HepG2 (cell line): ENCODE measurements at regions not wholly inside any gene's neighbourhood (a gene's known extent, or its start where the extent isn't known, plus 50 kb on each side); places are given as distances from the start of the nearest gene placed in this dataset.

Source experiments
- ATAC-seq: fragments of 200-7000 bp; cut with Tn5 transposase; 3 replicates; pipeline ENCODE4 v1.9.1; 2020; ENCODE audit warnings: mild to moderate bottlenecking, moderate library complexity
- BruUV-seq: library from RNA; stranded (reverse); fragments of 400-500 nt; replicated peaks from 2 replicates; lab custom pipeline; 2021; lab: Mats Ljungman, UMichigan
- CTCF ChIA-PET: fragments of 300-600 bp; formaldehyde crosslinking; extraction: SDS; loops from one replicate; lab custom pipeline; 2021; ENCODE audit warnings: low total read pairs, inconsistent platforms, low intra/inter-chr PET ratio; lab: Yijun Ruan, JAX
- POLR2A ChIA-PET: fragments of 350-600 bp; sonication (Branson Sonifier 250); formaldehyde crosslinking; loops from one replicate; lab custom pipeline; 2020; ENCODE audit warnings: antibody characterized with exemption, inconsistent platforms; lab: Yijun Ruan, JAX
- DNase-seq: peaks from one replicate; pipeline ENCODE4 v3.0.0-alpha.2; 2015; ENCODE audit warnings: low spot score
- FAIRE-seq: peaks from 3 replicates; lab custom pipeline; 2011; peaks lifted over from hg19 to GRCh38; lab: Jason Lieb, UNC
- H2AFZ ChIP-seq: one replicate; pipeline ENCODE4 v1.6.1; 2011; ENCODE audit warnings: low read length, inconsistent platforms
- H3K27ac ChIP-seq: fragments of 300-600 bp; 3 replicates; pipeline ENCODE4 v1.8.0; 2011; ENCODE audit warnings: mixed run types, mild to moderate bottlenecking, mixed read lengths, low read length, inconsistent platforms; ENCODE audit not compliant: insufficient read depth; ENCODE audit errors: extremely low read length
- H3K27me3 ChIP-seq, 2 experiments: fragments of 200-600 bp in 1 of 2; 2 replicates in 1 of 2; 3 replicates in 1 of 2; pipeline versions ENCODE4 v1.6.0 to v1.8.0; 2011; ENCODE audit warnings: low read length in 2 of 2, mild to moderate bottlenecking in 2 of 2, moderate library complexity in 2 of 2, inconsistent platforms in 1 of 2; ENCODE audit not compliant: insufficient read depth in 2 of 2, control insufficient read depth in 1 of 2
- H3K36me3 ChIP-seq, 2 experiments: fragments of 200-600 bp in 1 of 2; replicated peaks in 1 of 2; 2 replicates in 1 of 2; 3 replicates in 1 of 2; pipeline versions ENCODE4 v1.5.1 to v1.8.0; 2011; ENCODE audit warnings: low read length in 2 of 2, inconsistent platforms in 1 of 2; ENCODE audit not compliant: insufficient read depth in 2 of 2, control insufficient read depth in 1 of 2
- H3K4me1 ChIP-seq: 2 replicates; pipeline ENCODE4 v1.5.1; 2012; ENCODE audit warnings: low read length, inconsistent platforms; ENCODE audit not compliant: insufficient read depth
- H3K4me2 ChIP-seq: 2 replicates; pipeline ENCODE4 v1.6.0; 2011; ENCODE audit warnings: low read depth, low read length, inconsistent platforms
- H3K4me3 ChIP-seq, 3 experiments: fragments of 200-600 bp in 1 of 3; sonication (generic), shearing (Covaris generic) in 1 of 3; replicated peaks in 1 of 3; 2 replicates each; pipeline ENCODE4 v1.5.1; 2011 to 2016; ENCODE audit warnings: low read length in 3 of 3, inconsistent platforms in 2 of 3, low read depth in 2 of 3, mild to moderate bottlenecking in 2 of 3, control low read depth in 1 of 3, mixed read lengths in 1 of 3; ENCODE audit not compliant: insufficient read depth in 1 of 3
- H3K79me2 ChIP-seq: one replicate; pipeline ENCODE4 v1.6.1; 2011; ENCODE audit warnings: low read length, inconsistent platforms; ENCODE audit not compliant: insufficient read depth
- H3K9ac ChIP-seq: 2 replicates; pipeline ENCODE4 v1.6.0; 2011; ENCODE audit warnings: mild to moderate bottlenecking, low read depth, low read length, inconsistent platforms; ENCODE audit not compliant: insufficient read depth
- H3K9me3 ChIP-seq: 2 replicates; pipeline ENCODE4 v1.5.1; 2012; ENCODE audit warnings: mild to moderate bottlenecking, low read length
- H4K20me1 ChIP-seq: 2 replicates; pipeline ENCODE4 v1.6.0; 2011; ENCODE audit warnings: inconsistent platforms, mild to moderate bottlenecking, low read length, moderate library complexity; ENCODE audit not compliant: insufficient read depth
- CBX5 ChIP-seq: sonication (generic); formaldehyde crosslinking; IDR thresholded peaks from 2 replicates; pipeline ENCODE4 v1.4.0; 2020; ENCODE audit warnings: missing genetic modification reagents, borderline replicate concordance
- FOXK1 ChIP-seq: sonication (generic); formaldehyde crosslinking; IDR thresholded peaks from 2 replicates; pipeline ENCODE4 v1.4.0; 2020; ENCODE audit warnings: low read depth, missing genetic modification reagents, borderline replicate concordance
- U2AF1 ChIP-seq: fragments of 200-400 bp; formaldehyde crosslinking; optimal IDR thresholded peaks from 2 replicates; pipeline ENCODE3; 2017; ENCODE audit warnings: mild to moderate bottlenecking, low read depth, low read length
- ZFP1 ChIP-seq: IDR thresholded peaks from 2 replicates; pipeline ENCODE4 v1.6.1; 2016
- ZFX ChIP-seq: sonication (generic); formaldehyde crosslinking; IDR thresholded peaks from 2 replicates; pipeline ENCODE4 v1.4.0; 2020; ENCODE audit warnings: mild to moderate bottlenecking, low read depth, missing genetic modification reagents, moderate library complexity
- ZNF136 ChIP-seq: sonication (generic); formaldehyde crosslinking; IDR thresholded peaks from 2 replicates; pipeline ENCODE4 v1.8.1; 2022; ENCODE audit warnings: low read depth, mild to moderate bottlenecking, moderate library complexity, missing genetic modification reagents
- ZNF207 ChIP-seq: fragments of 450-650 bp; IDR thresholded peaks from 2 replicates; pipeline ENCODE4 v1.6.1; 2016; ENCODE audit warnings: antibody characterized with exemption, borderline replicate concordance
- ZNF382 ChIP-seq: sonication (generic); formaldehyde crosslinking; IDR thresholded peaks from 2 replicates; pipeline ENCODE4 v1.5.0; 2020; ENCODE audit warnings: missing genetic modification reagents, mild to moderate bottlenecking, borderline replicate concordance
- ZNF605 ChIP-seq: sonication (generic); formaldehyde crosslinking; IDR thresholded peaks from 2 replicates; pipeline ENCODE4 v1.8.0; 2022; ENCODE audit warnings: mild to moderate bottlenecking, missing genetic modification reagents
- ZSCAN20 ChIP-seq: sonication (generic); formaldehyde crosslinking; IDR thresholded peaks from 2 replicates; pipeline ENCODE4 v1.4.0; 2020; ENCODE audit warnings: missing genetic modification reagents, mild to moderate bottlenecking, borderline replicate concordance
- ZSCAN30 ChIP-seq: sonication (generic); formaldehyde crosslinking; IDR thresholded peaks from 2 replicates; pipeline ENCODE4 v1.5.0; 2020; ENCODE audit warnings: mild to moderate bottlenecking, missing genetic modification reagents
- WGBS: methylation state at CpG from one replicate; pipeline ENCODE4 v1.1.6; 2017; ENCODE audit warnings: low lambda C conversion rate; 5-methylcytosine and 5-hydroxymethylcytosine counted together
- in situ Hi-C: cut with HindIII; loops from 2 replicates; pipeline ENCODE4 v1.10.0; 2017; ENCODE audit warnings: low pct_unique_long_range_greater_than_20kb; ENCODE audit not compliant: extremely low pct_ligation_motif_present
- intact Hi-C: fragments of 100-400 bp; cut with micrococcal nuclease; formaldehyde crosslinking; loops from one replicate; pipeline ENCODE4 v1.10.0; 2022; ENCODE audit not compliant: unreplicated experiment
- TF ChIP-seq, protein P1 (sequence below): sonication (generic); formaldehyde crosslinking; IDR thresholded peaks from 2 replicates; pipeline ENCODE4 v1.5.0; 2020; ENCODE audit warnings: missing genetic modification reagents, mild to moderate bottlenecking, borderline replicate concordance
- TF ChIP-seq, protein P2 (sequence below): sonication (generic); formaldehyde crosslinking; IDR thresholded peaks from 2 replicates; pipeline ENCODE4 v1.5.1; 2020; ENCODE audit warnings: missing genetic modification reagents, mild to moderate bottlenecking, borderline replicate concordance
- TF ChIP-seq, protein P3 (sequence below): sonication (generic); formaldehyde crosslinking; IDR thresholded peaks from 2 replicates; pipeline ENCODE4 v1.5.1; 2020; ENCODE audit warnings: mild to moderate bottlenecking, missing genetic modification reagents
- TF ChIP-seq, protein P4 (sequence below): sonication (generic); formaldehyde crosslinking; IDR thresholded peaks from 2 replicates; pipeline ENCODE4 v1.9.0; 2021; ENCODE audit warnings: missing genetic modification reagents, borderline replicate concordance

DNA sequence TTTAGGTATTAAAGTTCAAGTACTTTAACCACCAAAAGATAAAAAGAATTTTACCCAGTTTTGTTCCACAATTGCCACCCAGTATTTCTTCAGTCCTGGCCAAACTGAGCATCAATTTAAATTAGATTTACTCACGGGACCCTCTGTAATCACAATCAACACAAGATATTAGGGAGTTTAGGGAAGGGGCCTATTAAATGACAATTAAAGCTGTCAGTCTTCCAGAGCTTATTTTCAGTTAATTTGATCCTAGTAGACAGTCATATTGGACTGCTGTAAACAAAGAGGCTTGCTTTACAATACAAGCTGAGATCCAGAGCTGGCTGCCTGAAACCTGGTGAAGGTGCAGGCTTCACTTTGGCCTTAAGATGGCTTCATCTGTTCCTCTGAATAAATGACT, 321.2 kb upstream of the NBEA start:
- FAIRE-seq (no peak), DNase-seq (no peak), ATAC-seq (no peak)
- in situ Hi-C loops (no loop called here), intact Hi-C loops (no loop called here)
- no peaks in the 10 kb centered on the region for H3K36me3 ChIP-seq
- no peaks in the 10 kb centered on the region for H3K79me2 ChIP-seq
- no peak overlapping the region for H3K4me3 ChIP-seq
- H3K27me3 ChIP-seq: peaks cover 0 to 7% of the 10 kb centered on the region in 2 experiments; a peak in 1 of 5 replicates
- H3K9ac ChIP-seq: no peak overlapping the region
- H3K4me2 ChIP-seq: no peak overlapping the region
- no peak overlapping the region for H3K27ac ChIP-seq
- CTCF ChIA-PET: no interaction called here
- no peaks in the 10 kb centered on the region for H4K20me1 ChIP-seq
- no peak for TF ChIP-seq ZFP1 (CRISPR knock-in tag)
- TF ChIP-seq CBX5: no peak
- TF ChIP-seq, protein P1, sequence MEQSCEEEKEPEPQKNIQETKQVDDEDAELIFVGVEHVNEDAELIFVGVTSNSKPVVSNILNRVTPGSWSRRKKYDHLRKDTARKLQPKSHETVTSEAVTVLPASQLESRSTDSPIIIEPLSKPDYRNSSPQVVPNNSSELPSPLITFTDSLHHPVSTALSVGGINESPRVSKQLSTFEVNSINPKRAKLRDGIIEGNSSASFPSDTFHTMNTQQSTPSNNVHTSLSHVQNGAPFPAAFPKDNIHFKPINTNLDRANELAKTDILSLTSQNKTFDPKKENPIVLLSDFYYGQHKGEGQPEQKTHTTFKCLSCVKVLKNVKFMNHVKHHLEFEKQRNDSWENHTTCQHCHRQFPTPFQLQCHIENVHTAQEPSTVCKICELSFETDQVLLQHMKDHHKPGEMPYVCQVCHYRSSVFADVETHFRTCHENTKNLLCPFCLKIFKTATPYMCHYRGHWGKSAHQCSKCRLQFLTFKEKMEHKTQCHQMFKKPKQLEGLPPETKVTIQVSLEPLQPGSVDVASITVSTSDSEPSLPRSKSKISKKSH (CRISPR knock-in tag): no peak
- TF ChIP-seq ZNF207: no peak
- TF ChIP-seq, protein P2, sequence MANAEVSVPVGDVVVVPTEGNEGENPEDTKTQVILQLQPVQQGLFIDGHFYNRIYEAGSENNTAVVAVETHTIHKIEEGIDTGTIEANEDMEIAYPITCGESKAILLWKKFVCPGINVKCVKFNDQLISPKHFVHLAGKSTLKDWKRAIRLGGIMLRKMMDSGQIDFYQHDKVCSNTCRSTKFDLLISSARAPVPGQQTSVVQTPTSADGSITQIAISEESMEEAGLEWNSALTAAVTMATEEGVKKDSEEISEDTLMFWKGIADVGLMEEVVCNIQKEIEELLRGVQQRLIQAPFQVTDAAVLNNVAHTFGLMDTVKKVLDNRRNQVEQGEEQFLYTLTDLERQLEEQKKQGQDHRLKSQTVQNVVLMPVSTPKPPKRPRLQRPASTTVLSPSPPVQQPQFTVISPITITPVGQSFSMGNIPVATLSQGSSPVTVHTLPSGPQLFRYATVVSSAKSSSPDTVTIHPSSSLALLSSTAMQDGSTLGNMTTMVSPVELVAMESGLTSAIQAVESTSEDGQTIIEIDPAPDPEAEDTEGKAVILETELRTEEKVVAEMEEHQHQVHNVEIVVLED: no peak
- TF ChIP-seq ZNF605 (CRISPR knock-in tag): no peak
- no peak for TF ChIP-seq U2AF1
- TF ChIP-seq, protein P3, sequence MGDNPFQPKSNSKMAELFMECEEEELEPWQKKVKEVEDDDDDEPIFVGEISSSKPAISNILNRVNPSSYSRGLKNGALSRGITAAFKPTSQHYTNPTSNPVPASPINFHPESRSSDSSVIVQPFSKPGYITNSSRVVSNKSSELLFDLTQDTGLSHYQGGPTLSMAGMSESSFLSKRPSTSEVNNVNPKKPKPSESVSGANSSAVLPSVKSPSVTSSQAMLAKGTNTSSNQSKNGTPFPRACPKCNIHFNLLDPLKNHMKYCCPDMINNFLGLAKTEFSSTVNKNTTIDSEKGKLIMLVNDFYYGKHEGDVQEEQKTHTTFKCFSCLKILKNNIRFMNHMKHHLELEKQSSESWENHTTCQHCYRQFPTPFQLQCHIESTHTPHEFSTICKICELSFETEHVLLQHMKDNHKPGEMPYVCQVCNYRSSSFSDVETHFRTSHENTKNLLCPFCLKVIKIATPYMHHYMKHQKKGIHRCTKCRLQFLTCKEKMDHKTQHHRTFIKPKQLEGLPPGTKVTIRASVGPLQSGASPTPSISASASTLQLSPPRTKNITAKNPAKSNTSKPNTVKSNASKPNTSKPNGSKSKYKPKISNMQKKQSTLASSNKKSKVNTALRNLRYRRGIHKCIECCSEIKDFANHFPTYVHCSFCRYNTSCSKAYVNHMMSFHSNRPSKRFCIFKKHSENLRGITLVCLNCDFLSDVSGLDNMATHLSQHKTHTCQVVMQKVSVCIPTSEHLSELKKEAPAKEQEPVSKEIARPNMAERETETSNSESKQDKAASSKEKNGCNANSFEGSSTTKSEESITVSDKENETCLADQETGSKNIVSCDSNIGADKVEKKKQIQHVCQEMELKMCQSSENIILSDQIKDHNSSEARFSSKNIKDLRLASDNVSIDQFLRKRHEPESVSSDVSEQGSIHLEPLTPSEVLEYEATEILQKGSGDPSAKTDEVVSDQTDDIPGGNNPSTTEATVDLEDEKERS (CRISPR knock-in tag): no peak
- no peak for TF ChIP-seq ZSCAN30 (CRISPR knock-in tag)
- no peak for TF ChIP-seq ZFX (CRISPR knock-in tag)
- TF ChIP-seq, protein P4, sequence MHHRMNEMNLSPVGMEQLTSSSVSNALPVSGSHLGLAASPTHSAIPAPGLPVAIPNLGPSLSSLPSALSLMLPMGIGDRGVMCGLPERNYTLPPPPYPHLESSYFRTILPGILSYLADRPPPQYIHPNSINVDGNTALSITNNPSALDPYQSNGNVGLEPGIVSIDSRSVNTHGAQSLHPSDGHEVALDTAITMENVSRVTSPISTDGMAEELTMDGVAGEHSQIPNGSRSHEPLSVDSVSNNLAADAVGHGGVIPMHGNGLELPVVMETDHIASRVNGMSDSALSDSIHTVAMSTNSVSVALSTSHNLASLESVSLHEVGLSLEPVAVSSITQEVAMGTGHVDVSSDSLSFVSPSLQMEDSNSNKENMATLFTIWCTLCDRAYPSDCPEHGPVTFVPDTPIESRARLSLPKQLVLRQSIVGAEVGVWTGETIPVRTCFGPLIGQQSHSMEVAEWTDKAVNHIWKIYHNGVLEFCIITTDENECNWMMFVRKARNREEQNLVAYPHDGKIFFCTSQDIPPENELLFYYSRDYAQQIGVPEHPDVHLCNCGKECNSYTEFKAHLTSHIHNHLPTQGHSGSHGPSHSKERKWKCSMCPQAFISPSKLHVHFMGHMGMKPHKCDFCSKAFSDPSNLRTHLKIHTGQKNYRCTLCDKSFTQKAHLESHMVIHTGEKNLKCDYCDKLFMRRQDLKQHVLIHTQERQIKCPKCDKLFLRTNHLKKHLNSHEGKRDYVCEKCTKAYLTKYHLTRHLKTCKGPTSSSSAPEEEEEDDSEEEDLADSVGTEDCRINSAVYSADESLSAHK (CRISPR knock-in tag): no peak
- TF ChIP-seq ZNF382 (CRISPR knock-in tag): no peak
- no peak for TF ChIP-seq ZNF136 (CRISPR knock-in tag)
- TF ChIP-seq ZSCAN20 (CRISPR knock-in tag): no peak
- TF ChIP-seq FOXK1 (CRISPR knock-in tag): no peak
- H2AFZ ChIP-seq: no peak overlapping the region
- H3K9me3 ChIP-seq: no peaks in the 10 kb centered on the region
- no peaks in the 10 kb centered on the region for H3K4me1 ChIP-seq
- WGBS: 0% methylated on average over 1 of the region's 1 CpG
- POLR2A ChIA-PET: no interaction called here
- no TSS peak for BruUV-seq
